ENCODE measurements at regions not wholly inside any gene's neighbourhood (a gene's known extent, or its start where the extent isn't known, plus 50 kb on each side); places are given as distances from the start of the nearest gene placed in this dataset.
"Not testable (repeated sequence)": the region's sequence is repeated elsewhere in the genome, so short reads cannot be mapped to it uniquely, and the experiment has no call there.

GRCh38 chr17:70369391-70369790, 200.1 kb downstream of the KCNJ2 start:
- no peak for DNase-seq (ENCODE audit: low read depth in 2 of 3, low spot score in 1 of 3)

GRCh38 chr17:70370816-70371215, 201.5 kb downstream of the KCNJ2 start:
- DNase-seq (ENCODE audit: low read depth in 2 of 3, low spot score in 1 of 3) = no peak

DNA sequence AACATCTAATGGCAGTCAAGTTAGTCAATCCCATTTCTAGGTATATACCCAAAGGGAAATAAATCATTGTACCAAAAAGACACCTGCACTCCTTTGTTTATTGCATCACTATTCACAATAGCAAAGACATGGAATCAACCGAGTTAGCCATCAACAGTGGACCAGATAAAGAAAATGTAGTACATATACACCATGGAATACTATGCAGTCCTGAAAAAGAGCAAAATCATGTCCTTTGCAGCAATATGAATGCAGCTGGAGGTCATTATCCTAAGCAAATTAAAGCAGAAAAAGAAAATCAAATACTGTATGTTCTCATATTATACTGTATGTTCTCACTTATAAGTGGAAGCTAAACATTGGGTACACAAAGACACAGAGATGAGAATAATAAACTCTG, 204.0 kb downstream of the KCNJ2 start:
- no peak for DNase-seq (ENCODE audit: low read depth in 2 of 3, low spot score in 1 of 3)

GRCh38 chr17:70374496-70374895, 205.2 kb downstream of the KCNJ2 start:
- no peak for DNase-seq (ENCODE audit: low read depth in 2 of 3, low spot score in 1 of 3)

DNA sequence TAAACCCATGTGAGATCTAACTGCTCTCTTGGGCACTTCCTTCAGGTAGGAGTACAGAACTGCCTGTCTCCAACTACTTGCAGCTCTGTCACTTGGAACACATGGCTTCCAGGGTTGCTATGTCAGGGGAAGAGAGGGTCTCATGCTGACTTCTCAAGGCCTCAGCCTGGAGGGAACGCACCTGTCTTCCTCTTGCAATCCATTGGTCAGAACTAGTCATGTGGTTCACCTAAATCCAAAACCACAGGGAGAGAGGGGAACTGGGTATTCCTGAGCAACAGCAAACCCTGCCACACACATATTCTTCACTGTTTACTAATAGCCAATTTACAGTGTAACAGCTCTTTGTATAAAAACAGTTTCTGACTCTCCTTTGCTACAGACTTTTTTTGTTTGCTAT, 206.1 kb downstream of the KCNJ2 start:
- DNase-seq (ENCODE audit: low read depth in 2 of 3, low spot score in 1 of 3) = no peak

GRCh38 chr17:70375813-70376770, 206.8 kb downstream of the KCNJ2 start:
- no peak for DNase-seq (ENCODE audit: low read depth in 2 of 3, low spot score in 1 of 3)

GRCh38 chr17:70377654-70378053, 208.3 kb downstream of the KCNJ2 start:
- DNase-seq (ENCODE audit: low read depth in 2 of 3, low spot score in 1 of 3) = no peak

DNA sequence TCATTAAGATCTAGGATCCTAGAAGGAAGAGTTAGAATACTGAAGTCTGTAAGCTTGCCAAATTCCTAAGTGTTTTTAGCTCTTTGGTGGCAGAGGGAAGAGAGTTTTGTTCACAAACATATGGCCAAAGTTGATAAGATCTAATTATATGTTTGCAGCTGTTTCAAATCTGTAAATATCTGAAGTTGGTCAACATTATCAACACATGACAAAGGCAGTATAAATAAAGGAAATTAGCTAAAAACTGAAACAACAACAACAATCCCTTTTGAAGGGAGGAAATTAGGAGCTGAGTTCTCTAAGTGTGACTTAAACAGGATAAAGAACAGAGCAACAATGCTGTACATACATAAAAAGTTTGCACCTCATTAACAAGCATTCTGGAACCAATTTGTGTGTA, 208.7 kb downstream of the KCNJ2 start:
- DNase-seq (ENCODE audit: low read depth in 2 of 3, low spot score in 1 of 3) = no peak

GRCh38 chr17:70379945-70380344, 210.6 kb downstream of the KCNJ2 start:
- no peak for DNase-seq (ENCODE audit: low read depth in 2 of 3, low spot score in 1 of 3)

- DNase-seq (ENCODE audit: low read depth in 2 of 3, low spot score in 1 of 3) = not testable (repeated sequence)
Observed at GRCh38 chr17:70381916-70382315, 212.6 kb downstream of the KCNJ2 start.

GRCh38 chr17:70388326-70388725, 219.0 kb downstream of the KCNJ2 start:
- DNase-seq (ENCODE audit: low read depth in 2 of 3, low spot score in 1 of 3) = no peak

DNA sequence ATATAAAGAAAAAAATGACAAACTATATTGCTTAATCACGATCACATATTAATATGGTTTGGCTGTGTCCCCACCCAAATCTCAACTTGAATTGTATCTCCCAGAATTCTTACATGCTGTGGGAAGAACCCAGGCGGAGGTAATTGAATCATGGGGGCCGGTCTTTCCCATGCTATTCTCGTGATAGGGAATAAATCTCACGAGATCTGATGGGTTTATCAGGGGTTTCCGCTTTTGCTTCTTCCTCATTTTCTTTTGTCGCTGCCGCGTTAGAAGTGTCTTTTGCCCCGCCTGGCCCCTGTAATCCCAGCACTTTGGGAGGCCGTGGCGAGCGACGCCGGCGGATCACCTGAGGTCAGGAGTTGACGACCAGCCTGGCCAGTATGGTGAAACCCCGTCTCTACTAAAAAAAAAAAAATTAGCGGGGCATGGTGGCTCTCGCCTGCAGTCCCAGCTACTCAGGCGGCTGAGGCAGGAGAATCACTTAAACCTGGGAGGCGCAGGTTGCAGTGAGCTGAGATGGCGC, 220.0 kb downstream of the KCNJ2 start:
- DNase-seq (ENCODE audit: low read depth in 2 of 3, low spot score in 1 of 3) = not testable (repeated sequence)

GRCh38 chr17:70390049-70390448, 220.7 kb downstream of the KCNJ2 start:
- DNase-seq (ENCODE audit: low read depth in 2 of 3, low spot score in 1 of 3) = no peak

DNA sequence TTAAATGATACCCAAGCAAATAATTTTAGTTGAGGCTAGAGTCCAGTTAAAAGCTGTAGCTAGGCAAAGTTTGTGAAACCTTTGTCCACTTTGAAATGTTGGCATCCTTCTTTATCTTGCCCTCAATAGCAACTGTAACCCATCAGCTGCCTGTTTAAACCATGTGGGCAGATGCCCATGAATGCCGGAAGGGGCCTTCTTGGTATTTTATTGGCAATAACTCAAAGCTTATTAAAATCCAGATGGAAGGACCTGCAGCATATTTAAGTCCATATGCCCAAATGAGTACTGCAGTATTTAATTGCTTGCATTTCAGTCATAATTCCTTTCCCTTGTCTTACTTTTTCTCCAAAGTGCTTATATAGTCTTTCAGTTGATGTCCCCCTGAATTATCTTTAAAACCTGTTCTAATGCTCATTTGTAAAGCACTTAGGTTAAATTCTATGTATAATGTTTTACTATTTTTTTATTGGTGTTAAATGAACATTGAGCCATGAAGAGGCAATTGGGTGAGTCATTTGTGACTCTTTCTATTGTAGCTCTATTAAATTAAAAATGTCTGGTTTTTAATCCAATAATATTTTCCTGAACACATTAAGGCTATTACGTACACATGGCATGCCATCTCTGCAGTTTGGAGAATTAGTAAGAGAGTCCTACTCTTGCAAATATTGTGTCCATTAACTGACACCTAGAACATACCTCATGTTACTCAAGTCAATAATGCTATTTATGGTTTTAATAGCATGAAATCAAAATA, 225.3 kb downstream of the KCNJ2 start:
- no peak for DNase-seq (ENCODE audit: low read depth in 2 of 3, low spot score in 1 of 3)

- DNase-seq (ENCODE audit: low read depth in 2 of 3, low spot score in 1 of 3) = no peak
Observed at GRCh38 chr17:70405492-70406220, 236.3 kb downstream of the KCNJ2 start.

GRCh38 chr17:70407506-70407905, 238.2 kb downstream of the KCNJ2 start:
- no peak for DNase-seq (ENCODE audit: low read depth in 2 of 3, low spot score in 1 of 3)

DNA sequence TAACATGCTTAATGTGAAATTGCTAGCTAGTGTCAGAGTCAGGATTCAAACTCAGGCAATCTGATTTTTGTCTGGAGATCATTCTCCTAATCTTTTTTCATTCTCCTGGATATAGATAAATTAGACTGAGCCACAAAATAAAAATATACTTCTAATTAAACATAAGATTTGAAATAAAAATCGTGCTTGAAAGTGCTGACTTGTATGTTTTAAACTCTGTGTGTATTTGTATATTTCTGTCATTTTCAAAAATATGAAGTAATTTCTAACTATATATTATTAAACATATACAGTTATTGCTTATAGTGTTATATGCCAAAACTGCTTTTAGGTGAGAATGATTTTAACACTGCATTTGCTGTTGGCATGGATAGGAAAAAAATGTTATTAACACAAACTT, 239.4 kb downstream of the KCNJ2 start:
- DNase-seq (ENCODE audit: low read depth in 2 of 3, low spot score in 1 of 3) = no peak

- no peak for DNase-seq (ENCODE audit: low read depth in 2 of 3, low spot score in 1 of 3)
Observed at GRCh38 chr17:70414300-70414699, 245.0 kb downstream of the KCNJ2 start.

- DNase-seq (ENCODE audit: low read depth in 2 of 3, low spot score in 1 of 3) = no peak
Observed at GRCh38 chr17:70420861-70421445, 251.6 kb downstream of the KCNJ2 start.

DNA sequence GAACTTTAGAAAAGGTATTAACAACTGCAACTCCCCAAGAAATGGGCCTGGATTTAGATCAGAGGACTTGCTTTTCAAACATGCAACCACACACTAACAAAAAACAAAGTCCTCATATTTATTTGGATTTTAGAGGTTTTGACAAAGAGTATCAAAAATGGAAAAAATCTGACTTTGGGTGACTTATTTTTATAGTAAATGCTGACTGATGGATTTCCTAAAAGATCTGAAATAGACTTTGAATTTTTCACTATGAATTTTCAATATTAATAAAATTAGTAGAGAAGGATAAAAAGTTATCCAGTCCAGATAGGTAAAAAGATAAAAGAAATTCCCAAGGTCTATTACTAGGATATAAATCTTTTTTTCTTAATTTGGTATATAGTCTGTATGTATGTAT, 253.5 kb downstream of the KCNJ2 start:
- no peak for DNase-seq (ENCODE audit: low read depth in 2 of 3, low spot score in 1 of 3)

DNA sequence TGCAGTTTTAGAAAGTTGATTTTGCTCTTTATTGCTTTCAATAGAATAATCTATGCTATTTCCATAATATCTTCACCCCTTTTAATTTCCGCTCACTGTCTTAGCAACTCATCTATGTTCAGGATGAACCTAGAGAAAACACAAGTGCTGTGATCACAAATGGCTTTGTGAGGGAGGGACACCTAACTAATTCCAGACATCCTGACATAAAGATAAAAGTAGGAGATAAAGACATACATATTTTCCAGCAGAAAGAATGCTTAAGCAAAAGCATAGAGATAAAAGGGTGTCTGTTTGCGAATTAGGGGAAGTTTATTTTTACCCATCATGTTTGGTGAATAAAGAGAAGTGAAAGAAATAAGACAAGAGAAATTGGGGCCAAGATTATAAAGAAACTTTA, 254.2 kb downstream of the KCNJ2 start:
- no peak for DNase-seq (ENCODE audit: low read depth in 2 of 3, low spot score in 1 of 3)
